HG02571 (cell line): ENCODE measurements at regions not wholly inside any gene's neighbourhood (a gene's known extent, or its start where the extent isn't known, plus 50 kb on each side); places are given as distances from the start of the nearest gene placed in this dataset.

Experiments
- ATAC-seq: cut with Tn5 transposase; IDR thresholded peaks from one replicate; pipeline ENCODE4 v1.9.1; 2021; ENCODE audit warnings: mild to moderate bottlenecking, moderate library complexity; ENCODE audit not compliant: unreplicated experiment

DNA sequence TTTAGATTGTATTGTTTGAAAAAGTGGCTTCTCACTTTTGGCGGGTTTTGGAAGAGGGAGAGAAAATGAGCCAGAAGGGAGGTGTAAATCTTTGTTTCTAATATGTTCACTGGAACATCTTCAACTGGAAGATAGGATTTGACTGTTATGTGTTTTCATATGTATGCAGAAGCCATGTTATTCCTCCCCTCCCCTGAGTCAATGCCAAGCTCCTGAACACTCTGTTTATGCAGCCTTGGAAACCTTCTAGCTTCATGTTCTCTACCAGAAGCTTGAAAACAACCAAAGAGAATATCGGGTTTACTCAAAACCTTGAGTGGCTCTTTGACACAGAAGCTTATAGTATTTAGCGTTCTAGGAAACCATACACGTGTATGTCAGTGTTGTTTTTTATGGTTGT lies 279.1 kb downstream of the PRL start:
- no peak for ATAC-seq

DNA sequence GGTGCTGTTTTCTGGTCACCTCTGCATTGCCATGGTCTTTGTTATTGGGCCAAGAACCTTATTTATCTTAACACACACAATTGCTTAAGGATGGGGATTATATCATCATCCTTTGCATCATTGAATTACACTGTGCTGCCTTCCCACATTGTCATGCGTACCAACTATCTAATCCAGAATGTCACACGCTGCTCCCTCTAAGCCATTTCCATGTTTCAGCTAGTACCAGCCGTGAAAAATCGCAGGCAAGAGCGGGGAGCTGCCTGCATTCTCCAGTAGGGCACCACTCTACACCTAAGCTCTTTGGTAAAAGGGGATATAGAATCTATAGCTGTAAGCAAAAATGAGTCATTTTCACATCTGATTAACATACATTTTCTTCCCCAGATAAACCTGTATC lies 277.0 kb downstream of the PRL start:
- ATAC-seq: no peak

DNA sequence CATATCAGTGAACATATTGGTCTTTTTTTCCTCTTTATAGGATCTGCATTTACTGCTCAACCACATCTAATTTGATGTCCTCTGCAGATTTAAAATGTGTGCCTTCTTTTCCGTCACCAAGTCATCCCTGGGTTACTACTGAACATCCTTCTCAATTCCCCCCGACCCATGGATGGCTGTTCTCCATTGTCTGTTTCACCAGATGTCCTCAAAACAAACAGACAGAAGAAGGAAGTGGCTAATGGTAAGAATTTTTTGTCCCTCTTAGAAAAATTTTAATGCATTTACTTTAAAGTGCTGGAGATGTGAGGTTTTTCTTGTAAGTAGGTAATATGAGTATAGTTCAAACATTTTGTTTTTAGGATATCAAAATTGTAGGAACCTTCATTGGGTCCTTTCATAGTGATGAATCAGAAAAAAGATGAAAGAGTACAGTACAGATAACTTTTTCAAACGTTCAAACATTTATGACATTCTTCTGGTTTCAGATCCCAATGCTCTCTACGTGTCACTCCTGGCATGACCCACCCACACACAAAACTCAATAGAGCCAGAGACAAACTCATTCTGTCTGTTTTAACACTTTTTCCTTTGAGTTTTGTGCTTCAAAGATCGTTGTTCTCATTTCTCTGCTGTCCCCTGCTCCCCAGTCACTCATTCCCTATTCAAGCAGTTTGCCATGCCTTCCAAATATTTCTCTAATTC lies 276.4 kb downstream of the PRL start:
- ATAC-seq: no peak

DNA sequence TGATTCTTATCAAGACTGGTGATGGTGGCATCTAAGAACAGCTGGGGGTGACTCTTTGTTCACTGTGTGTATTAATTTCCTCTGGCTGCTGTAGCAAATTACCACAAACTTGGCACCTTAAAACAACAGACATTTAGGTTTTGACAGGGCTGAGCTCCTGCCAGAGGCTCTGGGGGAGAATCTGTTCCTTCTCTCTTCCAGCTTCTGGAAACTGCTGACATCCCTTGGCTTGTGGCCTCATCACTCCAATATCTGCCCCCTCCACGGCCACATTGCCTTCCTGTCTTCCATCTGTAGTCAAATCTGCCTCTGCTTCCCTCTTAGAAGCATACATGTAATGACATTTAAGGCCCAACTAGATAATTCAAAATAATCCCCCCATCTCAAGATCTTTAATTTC lies 274.9 kb downstream of the PRL start:
- ATAC-seq: no peak

DNA sequence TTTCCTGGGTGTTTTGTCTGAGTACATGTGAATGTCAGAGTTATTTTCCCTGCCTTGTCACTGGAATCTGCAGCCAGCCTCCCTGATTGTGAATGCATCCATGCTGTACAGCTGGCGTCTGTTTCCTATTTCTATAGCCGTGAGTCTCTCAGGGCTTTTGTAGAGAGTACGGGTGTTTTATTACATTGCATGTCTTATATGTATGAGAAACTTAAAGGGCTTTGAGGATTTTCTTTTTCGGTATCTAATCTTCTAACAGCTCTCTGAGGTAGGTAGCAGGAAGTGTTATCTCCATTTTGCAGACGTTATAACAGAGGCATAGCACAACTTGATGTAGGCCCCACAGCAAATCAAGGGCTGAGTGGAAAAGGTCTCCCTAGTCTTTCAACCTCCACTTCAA lies 272.9 kb downstream of the PRL start:
- no peak for ATAC-seq

DNA sequence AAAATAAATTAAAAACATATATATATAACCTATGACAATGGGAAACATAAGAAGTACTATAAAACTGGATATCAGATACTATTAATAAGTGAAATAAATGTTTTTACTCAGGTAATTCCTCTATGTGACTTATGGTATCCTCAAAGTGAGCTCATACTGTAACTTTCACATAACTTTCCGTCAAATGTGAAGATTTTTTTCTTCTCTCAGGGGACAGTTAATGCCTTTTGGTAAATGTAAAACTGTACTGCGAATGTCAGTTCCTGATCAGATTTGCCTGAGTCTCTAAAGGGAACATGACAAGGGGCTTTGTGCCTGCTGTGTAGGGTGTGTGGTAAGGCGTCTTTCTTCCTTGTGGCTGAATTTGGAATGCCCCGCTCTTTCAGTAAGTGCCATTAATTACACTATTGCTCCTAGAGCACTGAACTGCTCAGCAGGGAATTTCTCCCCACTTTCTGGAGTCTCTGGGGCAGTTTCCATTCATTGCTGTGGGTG lies 271.8 kb downstream of the PRL start:
- ATAC-seq: peak; percentile 44

DNA sequence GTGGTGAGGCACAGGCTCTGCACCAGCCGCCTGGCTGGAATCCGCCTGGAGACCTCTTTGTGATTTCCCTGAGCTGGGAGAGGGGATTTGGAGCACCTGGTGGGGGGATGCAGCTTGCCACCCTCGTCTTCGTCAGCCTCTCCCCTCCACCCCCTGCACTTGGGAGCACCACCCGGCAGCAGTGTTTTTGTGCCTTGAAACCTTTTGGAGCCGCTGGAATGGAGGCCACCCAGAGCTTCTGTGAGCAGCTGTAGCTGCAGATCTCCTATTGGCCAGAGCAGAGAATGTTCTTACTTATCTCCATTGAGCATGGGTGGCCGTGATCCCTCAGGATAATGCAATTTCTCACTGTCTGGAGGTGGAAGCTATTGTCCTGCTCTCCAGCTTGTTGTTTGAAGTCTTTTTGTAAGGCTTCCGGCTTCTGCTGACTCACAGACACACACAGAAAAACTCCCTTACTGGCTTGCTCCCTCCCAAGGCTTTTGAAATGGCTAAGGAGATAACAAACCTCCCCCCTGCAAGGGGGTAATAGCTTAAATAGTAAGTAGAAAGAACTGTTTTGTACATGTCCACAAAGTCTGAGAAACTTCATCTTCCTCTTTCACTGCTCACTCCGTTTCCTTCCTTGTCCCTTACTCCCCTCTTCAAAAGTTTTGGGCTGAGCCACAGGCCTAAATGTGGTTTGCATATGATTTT lies 271.2 kb downstream of the PRL start:
- ATAC-seq: peak; percentile 51

DNA sequence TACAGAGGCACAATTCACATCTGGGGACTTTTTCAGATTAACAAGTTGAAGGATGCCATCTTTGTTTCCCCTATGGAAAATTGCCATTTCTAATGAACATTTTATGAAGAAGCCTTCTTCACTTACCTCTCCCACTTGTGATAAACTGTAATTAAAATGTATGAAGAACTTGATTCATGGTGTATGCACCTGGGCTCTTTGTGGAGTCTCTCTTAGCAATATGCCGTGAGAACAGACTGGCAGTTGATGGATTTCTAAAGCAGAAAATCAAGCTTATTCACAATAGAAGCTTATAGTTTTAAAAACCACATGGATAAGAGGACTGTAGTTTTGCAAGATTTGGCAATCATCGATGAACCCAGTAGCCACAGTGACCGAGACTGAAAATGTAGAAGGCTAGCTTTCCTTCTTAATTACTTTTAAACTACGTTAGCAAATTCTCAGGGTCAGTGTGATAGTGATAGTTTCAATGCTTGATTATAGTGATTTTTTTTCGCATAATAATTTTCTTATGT lies 270.6 kb downstream of the PRL start:
- ATAC-seq: no peak

DNA sequence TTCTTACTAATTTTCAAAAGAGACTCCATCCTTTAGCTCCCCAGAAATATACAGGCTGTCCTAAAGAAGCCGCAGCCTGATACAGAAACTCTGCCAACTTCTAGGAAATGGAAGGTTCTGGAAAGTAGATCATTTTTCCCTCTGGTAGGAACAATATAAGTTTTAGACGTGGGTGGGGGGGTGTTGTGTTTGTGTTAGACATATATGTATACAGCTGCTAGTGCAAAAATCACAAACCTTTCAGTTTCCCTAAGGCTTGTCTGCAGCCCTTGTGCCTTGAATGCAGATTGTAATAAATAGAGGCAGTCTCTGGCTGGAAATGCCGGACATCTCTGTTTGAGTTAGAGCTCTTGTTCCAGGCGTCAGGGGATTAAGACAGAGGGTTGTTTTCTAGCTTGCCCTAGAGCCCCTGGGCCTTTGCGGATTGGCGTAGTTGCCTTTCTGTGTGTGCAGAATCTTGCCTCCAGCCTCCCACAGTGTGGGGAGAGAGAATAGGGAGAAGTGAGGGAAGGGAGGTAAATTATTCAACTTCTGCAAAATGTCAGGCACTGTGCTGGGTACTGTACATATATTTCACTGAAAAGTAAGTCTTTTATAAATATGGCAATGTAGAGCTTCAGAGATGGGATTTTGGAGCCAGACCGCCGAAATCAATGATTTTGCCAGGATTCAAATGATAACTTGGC lies 269.7 kb downstream of the PRL start:
- no peak for ATAC-seq

DNA sequence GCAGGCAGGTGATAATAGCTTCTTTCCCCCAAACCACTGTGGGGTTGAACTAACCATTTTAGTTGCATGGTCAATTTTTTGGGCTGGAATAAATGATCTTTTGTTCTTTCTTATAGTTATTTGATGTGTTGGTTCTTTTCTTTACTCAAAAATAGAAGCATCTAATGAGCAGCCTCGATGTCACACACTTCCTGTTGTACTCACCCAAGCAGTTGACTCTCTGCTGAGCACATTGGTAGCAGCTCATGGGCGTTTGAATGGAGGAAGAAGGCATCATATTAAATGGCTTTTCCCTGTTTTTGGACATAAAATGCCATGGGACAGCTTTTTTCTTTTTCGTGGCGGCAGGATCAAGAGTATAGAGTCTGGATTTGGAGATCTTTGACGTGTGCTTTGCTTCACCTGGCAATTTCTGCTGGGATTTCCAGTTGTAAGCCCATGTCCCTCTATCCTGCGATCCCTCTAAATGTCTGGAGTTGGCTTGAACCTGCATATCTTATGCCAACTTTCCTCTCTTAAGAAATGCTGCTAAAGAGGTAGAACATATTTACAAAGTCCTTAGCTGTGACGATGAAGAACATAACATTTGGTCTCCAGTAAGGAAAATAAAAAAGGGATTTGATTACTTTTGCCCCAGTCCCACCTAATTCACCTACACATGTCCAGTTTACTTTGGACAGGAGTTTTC lies 268.3 kb downstream of the PRL start:
- no peak for ATAC-seq

DNA sequence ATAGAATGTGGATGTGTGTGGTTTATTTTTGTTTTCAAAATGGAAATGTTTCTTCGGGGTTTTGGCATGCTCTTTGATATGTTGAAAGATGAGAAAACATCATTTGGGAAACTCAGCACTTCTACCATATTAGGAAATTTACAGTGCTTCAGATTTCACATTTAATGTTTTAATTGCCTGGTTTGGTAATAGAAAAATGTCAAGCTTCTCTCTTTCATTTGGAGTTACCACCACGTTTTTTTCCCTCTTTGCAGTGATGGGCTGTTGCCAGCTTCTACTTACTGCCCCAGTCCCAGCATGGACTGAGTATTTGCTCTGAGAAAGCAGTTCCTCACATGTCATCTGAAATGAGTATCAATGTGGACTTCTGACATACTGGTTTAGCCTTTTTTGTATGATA lies 267.7 kb downstream of the PRL start:
- ATAC-seq: no peak

DNA sequence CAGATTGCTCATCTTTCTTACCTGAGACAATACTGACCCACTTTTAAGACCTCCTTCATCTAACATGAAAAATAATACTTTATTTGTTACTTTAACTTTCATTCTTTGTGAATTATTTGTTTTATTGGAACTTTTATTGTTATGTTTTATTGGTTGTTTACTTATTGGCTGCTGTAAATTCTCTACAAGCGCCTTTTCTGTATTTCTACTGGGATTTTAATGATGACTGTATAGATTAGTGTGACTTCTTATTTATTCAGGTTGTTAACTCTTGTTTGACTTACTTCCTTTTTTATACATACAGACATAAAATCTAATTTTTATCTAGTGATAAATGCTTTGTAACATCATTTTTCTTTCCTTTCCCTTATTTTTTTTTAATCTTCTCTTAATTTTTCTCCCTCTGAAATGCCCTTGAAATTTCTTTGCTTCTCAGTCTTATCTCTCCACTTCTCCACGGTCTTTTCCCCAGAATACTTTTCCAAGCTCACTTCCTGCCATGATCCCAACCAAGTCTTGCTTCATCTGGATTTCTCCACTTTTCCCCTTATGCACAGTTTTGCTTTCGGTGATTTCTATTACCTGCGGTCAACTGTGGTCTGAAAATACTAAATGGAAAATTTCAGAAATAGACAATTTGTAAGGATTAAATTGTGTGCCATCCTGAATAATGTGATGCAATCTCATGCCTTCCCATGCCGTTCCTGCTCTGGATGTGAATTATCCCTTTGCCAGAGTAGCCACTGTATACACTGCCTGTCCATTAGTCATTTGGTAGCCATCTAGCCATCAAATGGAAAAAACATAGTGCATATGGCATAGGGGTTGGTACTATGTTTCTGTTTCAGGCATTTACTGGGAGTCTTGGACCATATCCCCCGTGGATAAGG lies 265.9 kb downstream of the PRL start:
- no peak for ATAC-seq

DNA sequence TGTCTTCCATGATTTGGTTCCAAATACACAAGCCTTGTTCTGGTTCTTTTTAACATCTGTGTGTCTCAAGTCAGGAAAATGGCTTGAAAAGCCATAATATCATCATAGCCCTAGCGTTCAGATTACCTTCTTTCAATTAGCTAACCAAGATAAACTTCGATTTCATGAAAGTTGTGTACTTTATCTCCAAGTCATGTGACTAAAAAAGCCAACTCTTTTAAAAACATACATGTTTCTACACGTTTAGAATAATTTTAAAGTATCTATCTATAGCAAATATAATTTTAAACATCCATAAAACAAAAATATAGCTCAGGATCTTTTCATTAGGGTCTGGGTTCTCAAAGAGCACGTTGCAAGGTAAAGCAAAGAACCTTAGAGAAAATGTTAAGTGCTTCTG lies 261.1 kb downstream of the PRL start:
- no peak for ATAC-seq

DNA sequence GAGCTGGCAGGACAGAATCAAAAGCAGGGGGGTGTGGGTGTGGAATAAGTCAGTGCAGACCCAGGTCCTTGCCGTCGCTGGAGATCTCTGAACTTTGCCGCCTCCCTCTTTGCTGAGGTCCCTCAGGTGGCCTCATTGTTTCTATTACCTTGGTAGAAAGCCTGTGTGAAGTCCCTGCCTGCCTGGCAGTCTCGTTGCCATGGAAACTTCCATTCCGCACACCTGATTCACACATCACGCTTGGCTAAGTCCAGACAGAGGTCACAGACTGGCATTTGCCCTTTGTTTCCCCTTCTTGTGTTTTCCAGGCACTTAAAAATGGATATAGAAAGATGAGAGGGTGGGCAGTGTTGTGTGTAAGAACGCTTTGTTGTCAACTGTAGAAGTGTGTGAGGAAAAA lies 260.6 kb downstream of the PRL start:
- no peak for ATAC-seq

DNA sequence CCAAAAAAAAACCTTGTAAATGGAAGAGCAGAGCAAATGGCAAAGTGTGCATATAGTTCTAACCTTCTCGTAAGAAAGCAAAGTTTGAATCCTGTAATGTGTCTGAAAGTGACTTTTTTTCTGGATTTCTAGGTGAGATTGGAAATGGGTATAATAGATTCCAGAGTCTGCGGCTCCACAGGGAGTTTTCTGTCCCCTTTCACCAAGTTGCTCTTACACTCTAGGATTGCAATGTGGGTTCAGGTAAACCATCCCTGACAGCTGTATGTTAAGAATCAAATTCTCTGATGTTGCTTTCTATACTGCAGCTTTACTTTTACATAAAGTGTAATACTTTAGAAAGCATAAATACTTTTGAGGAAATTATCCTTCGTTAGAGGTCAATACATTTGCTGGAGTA lies 260.1 kb downstream of the PRL start:
- no peak for ATAC-seq

DNA sequence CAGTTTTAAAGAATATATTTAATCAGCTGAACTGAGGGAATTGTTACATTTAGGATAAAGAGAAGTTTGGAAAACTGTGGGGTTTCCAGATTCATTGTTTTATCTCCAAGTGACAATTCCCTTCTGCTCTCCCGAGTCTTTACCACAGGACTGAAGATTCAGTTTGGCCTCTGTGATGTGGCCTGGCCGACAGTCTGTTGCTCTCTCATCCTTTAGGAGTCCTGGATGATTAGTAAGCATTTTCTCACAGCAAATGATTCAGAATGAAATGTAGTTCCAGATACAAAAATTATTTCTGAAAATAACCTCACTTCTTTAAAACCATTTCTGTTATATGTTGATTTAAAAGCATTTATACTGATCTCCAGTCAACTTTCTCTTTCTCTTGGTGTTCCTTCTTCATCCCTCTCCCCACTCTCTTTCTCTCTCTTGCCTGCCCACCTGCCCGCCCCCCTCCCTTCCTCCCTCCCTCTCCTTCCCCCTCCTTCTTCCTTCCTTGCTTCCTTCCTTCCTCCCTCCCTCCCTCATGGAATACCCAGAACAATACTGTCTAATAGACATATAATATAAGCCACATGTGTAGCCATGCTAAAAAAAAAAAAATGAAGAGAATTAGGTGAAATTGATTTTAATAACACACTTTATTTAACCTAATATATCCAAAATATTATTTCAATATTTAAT lies 254.9 kb downstream of the PRL start:
- ATAC-seq: no peak

DNA sequence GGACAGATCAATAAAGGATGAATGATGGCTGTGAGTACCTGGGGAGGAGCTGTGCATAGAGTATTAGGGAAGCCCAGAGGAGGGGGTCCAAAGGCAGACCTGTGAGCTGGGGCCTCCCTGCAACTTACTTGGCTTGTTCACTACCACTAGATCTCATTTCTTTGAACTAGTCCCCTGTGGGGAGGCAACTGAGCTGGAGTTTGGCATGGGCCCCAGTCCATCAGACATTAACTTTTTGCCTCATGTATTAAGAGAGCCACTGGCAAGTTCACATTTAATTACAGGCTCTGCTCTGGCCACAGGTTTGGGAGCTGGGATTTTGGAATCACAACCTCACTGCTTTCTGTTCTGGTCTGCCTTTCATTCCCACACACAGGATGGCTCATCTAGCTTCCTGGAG lies 254.1 kb downstream of the PRL start:
- ATAC-seq: no peak

DNA sequence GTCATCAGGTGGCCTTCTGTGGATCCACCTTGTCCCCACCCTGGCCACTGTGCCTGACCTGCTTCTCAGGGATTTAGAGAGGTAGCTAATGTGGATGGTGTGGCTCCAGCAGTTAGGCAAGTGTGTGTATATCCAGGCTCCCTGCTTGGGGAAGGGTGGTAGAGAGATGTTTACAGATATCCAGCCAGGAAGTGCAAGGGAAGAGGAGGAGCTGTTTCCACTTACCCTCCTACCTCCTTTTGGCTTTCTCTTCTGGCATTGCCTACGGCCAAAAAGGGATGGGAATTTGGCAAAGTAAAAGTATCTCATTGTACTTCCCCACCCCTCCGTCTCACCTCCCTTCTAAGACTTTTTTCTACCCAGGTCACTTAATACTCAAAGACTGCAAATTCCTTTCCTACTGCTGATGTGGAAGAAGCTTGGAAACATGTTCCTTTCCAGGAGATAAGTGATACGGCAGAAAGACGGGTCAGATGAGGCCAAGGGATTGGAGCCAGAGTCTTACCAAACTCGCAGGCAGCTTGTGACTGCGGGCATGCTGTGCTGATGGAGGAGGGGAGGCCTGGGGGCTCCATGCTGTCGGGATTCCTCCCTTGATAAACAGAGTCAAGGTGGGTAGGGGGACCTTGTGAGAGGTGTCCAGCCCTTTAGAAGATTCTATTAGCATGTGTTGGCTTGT lies 253.4 kb downstream of the PRL start:
- ATAC-seq: no peak

DNA sequence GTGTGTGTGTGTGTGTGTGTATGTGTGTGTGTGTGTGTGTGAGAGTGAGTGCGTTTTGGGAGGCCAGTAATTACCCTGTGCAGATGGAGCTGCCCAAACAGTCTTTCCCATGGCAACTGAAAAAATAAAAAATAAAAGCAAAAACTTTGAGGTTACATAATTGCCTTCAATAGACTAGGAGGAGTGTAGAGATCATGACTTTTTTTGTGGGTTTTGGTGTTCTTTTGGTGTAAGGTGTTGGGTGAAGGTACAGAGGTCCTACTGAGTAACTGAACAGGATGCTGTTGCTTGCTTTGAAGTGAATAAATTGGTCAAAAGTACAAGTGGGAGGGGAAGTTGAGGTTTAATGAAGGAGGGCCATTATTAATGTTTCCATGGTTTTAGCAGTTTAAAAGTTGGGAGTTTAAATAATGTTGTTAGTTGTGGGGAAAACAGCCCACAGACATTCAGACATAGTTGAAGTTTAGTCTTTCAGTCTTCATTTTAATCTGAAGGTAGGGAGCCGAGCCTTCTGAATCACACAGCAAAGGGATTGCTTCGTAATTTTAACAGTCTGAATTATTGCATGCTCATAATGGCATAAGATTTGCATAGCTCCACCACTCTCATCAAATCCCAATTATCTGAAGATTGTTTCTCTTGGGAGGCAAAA lies 251.4 kb downstream of the PRL start:
- no peak for ATAC-seq
